ENCODE measurements at regions not wholly inside any gene's neighbourhood (a gene's known extent, or its start where the extent isn't known, plus 50 kb on each side); places are given as distances from the start of the nearest gene placed in this dataset.

GRCh38 chr9:97749928-97750327, 52.8 kb upstream of the XPA start:
- FAIRE-seq, result no peak
- in situ Hi-C loops (cut with MboI), result no loop called here
- WGBS (ENCODE audit: insufficient coverage, low coverage, missing lambda C conversion rate), result 0% methylated on average over 3 of the region's 3 CpGs

More at GRCh38 chr9:97749928-97750327, 52.8 kb upstream of the XPA start:
- Histone ChIP-seq H3K9me3 (replicated peaks; ENCODE audit: control insufficient read depth, insufficient read depth, low read depth, low read length) (no peaks in the 10 kb centered on the region), H3K4me1 (replicated peaks in 1 of 2; ENCODE audit: control insufficient read depth in 2 of 2, insufficient read depth in 2 of 2, low read length in 2 of 2) (peaks cover 0 to 3% of the 10 kb centered on the region in 2 experiments; a peak in 2 of 5 replicates), H3K9me1 (ENCODE audit: control insufficient read depth, insufficient read depth, low read length) (no peaks in the 10 kb centered on the region), H3K4me2 (ENCODE audit: insufficient read depth, low read length) (no peak overlapping the region), H4K20me1 (replicated peaks; ENCODE audit: control insufficient read depth, insufficient read depth, low read length) (no peaks in the 10 kb centered on the region), H3K36me3 (ENCODE audit: control insufficient read depth, insufficient read depth, low read length) (no peaks in the 10 kb centered on the region), H3K9ac (ENCODE audit: insufficient read depth in 1 of 2, low read depth in 2 of 2, low read length in 2 of 2) (no peak overlapping the region), H2AFZ (ENCODE audit: low read depth, low read length) (no peak overlapping the region), H3K27me3 (ENCODE audit: control insufficient read depth in 2 of 2, insufficient read depth in 2 of 2, low read length in 2 of 2) (peaks cover 0 to 29% of the 10 kb centered on the region in 2 experiments; a peak in 4 of 5 replicates), H3K79me2 (ENCODE audit: control insufficient read depth, insufficient read depth, low read length) (no peaks in the 10 kb centered on the region), H3K4me3 (no peak overlapping the region), H3K27ac (ENCODE audit: extremely low read depth, low read depth, low read length) (no peak overlapping the region)
- no peak for TF ChIP-seq SAFB (IDR thresholded peaks at IDR 0.05; ENCODE audit: borderline replicate concordance, low read depth, low read length)
- TF ChIP-seq HMGN3 (IDR thresholded peaks at IDR 0.05; ENCODE audit: borderline replicate concordance, extremely low read depth, insufficient read length, low read depth, low read length), result no peak
- TF ChIP-seq TBP (optimal IDR thresholded peaks at IDR 0.05; ENCODE audit: low read depth, low read length), result no peak
- TF ChIP-seq SNRNP70 (optimal IDR thresholded peaks at IDR 0.05; ENCODE audit: low read depth, low read length), result no peak
- TF ChIP-seq ZNF561 (CRISPR knock-in tag; conservative IDR thresholded peaks at IDR 0.05), result no peak
- TF ChIP-seq HBP1 (CRISPR knock-in tag; IDR thresholded peaks at IDR 0.05), result no peak
- TF ChIP-seq NCOA1 (IDR thresholded peaks at IDR 0.05; ENCODE audit: low read depth), result no peak
- TF ChIP-seq CBX5 (IDR thresholded peaks at IDR 0.05; ENCODE audit: borderline replicate concordance, low read depth), result no peak
- TF ChIP-seq CGGBP1 (CRISPR knock-in tag; IDR thresholded peaks at IDR 0.05), result no peak
- TF ChIP-seq TCF15 (CRISPR knock-in tag; IDR thresholded peaks at IDR 0.05), result no peak
- TF ChIP-seq GTF2F1 (IDR thresholded peaks at IDR 0.05; ENCODE audit: low read depth, low read length), result no peak
- TF ChIP-seq ELF2 (CRISPR knock-in tag; IDR thresholded peaks at IDR 0.05), result no peak
- no peak for TF ChIP-seq GATAD2A (IDR thresholded peaks at IDR 0.05)
- TF ChIP-seq SOX6 (IDR thresholded peaks at IDR 0.05), result no peak
- no peak for TF ChIP-seq ZBTB49 (CRISPR knock-in tag; IDR thresholded peaks at IDR 0.05; ENCODE audit: borderline replicate concordance)
- TF ChIP-seq FOXA3 (CRISPR knock-in tag; conservative IDR thresholded peaks at IDR 0.05 in 1 of 2, IDR thresholded peaks at IDR 0.05 in 1 of 2), result no peak
- TF ChIP-seq ATF2 (CRISPR knock-in tag; IDR thresholded peaks at IDR 0.05), result no peak
- no peak for TF ChIP-seq CHD1 (IDR thresholded peaks at IDR 0.05; ENCODE audit: low read length)
- TF ChIP-seq CCAR2 (IDR thresholded peaks at IDR 0.05; ENCODE audit: low read depth, low read length), result no peak
- DNase-seq (ENCODE audit: extremely low read depth in 1 of 4, low spot score in 3 of 4), result no peak
- intact Hi-C loops (cut with micrococcal nuclease), result no loop called here
- CTCF ChIA-PET (ENCODE audit: low intra/inter-chr PET ratio), result no interaction called here
- POLR2A ChIA-PET, result interaction anchor here (0.6 to 1.6 kb wide), 3 partner anchors 9 to 171 kb away, joined by 3 to 4 read pairs (median 3); no protein-coding TSS in a partner anchor
- ATAC-seq, result no peak
- no TSS peak for BruUV-seq (replicated peaks)
